ENCODE measurements at regions not wholly inside any gene's neighbourhood (a gene's known extent, or its start where the extent isn't known, plus 50 kb on each side); places are given as distances from the start of the nearest gene placed in this dataset.

DNA sequence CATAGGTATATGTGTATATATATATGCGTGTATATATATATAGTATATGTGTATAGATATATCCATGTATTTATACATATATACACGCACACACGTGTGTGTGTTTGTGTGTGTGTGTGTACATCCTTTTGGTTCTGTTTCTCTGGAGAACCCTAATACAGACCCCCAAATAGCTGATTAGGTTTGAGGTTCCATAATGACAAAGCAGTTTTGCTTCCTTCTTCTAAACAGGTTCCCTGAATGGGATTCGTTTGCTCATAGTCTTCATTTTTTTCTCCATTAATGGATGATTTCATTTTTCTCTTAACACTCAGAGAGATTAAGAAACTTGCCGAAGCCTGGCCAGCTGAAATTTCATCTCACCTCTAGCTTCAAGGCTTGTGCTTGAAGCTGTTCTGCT, 234.0 kb upstream of the BCOR start:
- Mint-ChIP-seq H3K27me3 (no peaks in the 10 kb centered on the region), H3K9me3 (no peaks in the 10 kb centered on the region), H3K4me3 (no peak overlapping the region), H3K4me1 (ENCODE audit: low read depth) (peaks cover 21% of the 10 kb centered on the region), H3K36me3 (ENCODE audit: low read depth) (no peaks in the 10 kb centered on the region), H3K27ac (no peak overlapping the region)
- intact Hi-C loops (cut with micrococcal nuclease): no loop called here

DNA sequence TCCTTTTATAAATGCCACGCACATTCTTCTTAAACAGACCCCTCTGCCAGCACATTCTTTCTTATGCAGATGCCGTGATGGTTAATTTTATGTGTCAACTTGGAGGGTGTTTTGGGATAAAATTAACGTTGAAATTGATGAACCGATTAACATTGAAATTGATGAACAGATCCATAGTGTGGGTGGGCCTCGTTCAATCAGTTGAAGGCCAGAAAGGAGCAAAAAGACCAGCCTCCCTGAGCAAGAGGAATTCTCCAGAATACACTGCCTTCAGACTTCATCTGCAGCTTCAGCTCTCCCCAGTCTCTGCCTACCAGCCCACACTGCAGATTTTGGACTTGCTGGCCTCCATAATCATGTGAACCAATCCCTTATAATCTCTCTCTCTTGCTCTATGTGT, 233.6 kb upstream of the BCOR start:
- Mint-ChIP-seq H3K4me3 (no peak overlapping the region), H3K27me3 (no peaks in the 10 kb centered on the region), H3K9me3 (no peaks in the 10 kb centered on the region), H3K36me3 (ENCODE audit: low read depth) (no peaks in the 10 kb centered on the region), H3K4me1 (ENCODE audit: low read depth) (peaks cover 21% of the 10 kb centered on the region), H3K27ac (no peak overlapping the region)
- intact Hi-C loops (cut with micrococcal nuclease): no loop called here

DNA sequence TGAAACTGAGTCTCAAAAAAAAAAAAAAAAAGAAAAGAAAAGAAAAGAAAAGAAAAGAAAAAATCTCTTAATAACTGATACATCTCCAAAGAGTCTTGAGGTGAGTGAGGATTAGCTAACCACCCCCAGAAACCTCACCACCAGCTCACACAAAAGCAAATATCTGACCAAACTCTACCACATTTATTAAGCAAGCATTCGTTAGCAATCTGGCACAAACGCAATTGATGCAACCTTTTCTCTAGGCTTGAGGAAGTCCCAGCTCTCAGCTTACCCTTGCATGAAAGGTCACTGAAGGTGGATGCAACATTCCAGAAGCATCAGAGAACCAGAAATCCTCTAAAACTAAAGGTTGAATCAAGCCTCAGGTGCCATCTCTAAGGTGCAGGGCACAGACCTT, 231.9 kb upstream of the BCOR start:
- no peak overlapping the region for H3K27ac Mint-ChIP-seq
- H3K36me3 Mint-ChIP-seq (ENCODE audit: low read depth): no peaks in the 10 kb centered on the region
- no peaks in the 10 kb centered on the region for H3K27me3 Mint-ChIP-seq
- intact Hi-C loops (cut with micrococcal nuclease): no loop called here
- no peak overlapping the region for H3K4me3 Mint-ChIP-seq
- peaks cover 20% of the 10 kb centered on the region for H3K4me1 Mint-ChIP-seq (ENCODE audit: low read depth)
- no peaks in the 10 kb centered on the region for H3K9me3 Mint-ChIP-seq

DNA sequence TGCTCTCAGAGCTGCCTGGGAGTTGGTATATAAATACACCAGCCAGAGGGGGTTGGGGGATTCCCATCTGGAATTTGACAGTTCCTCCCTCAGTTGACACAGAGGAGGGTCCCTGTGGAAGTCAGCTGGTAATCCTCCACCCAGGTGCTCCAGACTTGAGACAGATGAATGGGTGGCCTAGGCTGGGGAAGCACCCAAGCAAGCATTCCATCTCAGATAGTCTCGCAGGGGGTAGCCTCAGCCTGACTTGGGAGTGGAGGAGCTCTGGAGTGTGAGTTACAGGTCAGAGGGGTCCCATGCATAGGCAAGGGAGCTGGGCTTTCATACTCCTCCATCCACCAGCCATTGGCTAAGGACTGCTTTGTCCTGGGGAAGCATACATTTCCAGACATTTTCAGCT, 229.3 kb upstream of the BCOR start:
- intact Hi-C loops (cut with micrococcal nuclease): no loop called here
- Mint-ChIP-seq H3K36me3 (ENCODE audit: low read depth) (no peaks in the 10 kb centered on the region), H3K4me1 (ENCODE audit: low read depth) (peaks cover 21% of the 10 kb centered on the region), H3K27ac (no peak overlapping the region), H3K4me3 (no peak overlapping the region), H3K9me3 (no peaks in the 10 kb centered on the region), H3K27me3 (no peaks in the 10 kb centered on the region)

DNA sequence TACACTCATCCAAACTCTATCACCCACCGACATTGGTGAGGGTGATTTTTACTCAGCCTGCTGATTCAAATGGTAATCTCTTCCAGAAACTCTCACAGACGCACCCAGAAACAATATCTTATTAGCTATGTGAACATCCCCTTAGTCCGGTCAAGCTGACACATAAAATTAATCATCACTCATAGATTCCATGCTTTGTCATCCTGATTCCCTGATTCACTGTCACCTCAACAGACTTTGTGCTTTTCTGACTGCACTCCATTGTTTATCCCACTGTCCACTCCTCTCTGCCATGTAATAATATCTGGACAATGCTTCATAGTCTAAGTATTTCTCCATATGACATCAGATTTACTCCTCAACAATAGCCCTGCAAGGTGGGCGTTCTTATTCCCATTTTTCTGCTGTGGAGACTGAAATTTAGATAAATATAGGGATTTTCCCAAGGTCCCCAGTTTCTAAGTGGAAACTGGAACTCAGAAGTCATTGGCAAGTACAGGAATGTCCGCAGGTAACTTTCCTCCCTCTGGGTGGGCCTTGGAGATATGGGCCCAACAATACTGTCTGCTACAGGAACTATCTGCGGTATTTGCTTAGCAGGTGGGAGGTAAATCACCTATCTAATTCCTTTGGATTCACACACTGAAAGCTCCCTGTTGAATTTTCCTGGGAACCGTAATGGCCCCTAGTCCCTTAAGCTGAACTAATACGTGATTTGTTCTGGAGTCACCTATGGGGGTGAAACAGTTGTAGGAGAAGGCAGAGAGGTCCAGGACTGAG, 228.6 kb upstream of the BCOR start:
- intact Hi-C loops (cut with micrococcal nuclease): no loop called here
- no peak overlapping the region for H3K4me3 Mint-ChIP-seq
- no peaks in the 10 kb centered on the region for H3K36me3 Mint-ChIP-seq (ENCODE audit: low read depth)
- peaks cover 14% of the 10 kb centered on the region for H3K4me1 Mint-ChIP-seq (ENCODE audit: low read depth)
- H3K27ac Mint-ChIP-seq: no peak overlapping the region
- no peaks in the 10 kb centered on the region for H3K27me3 Mint-ChIP-seq
- H3K9me3 Mint-ChIP-seq: no peaks in the 10 kb centered on the region

DNA sequence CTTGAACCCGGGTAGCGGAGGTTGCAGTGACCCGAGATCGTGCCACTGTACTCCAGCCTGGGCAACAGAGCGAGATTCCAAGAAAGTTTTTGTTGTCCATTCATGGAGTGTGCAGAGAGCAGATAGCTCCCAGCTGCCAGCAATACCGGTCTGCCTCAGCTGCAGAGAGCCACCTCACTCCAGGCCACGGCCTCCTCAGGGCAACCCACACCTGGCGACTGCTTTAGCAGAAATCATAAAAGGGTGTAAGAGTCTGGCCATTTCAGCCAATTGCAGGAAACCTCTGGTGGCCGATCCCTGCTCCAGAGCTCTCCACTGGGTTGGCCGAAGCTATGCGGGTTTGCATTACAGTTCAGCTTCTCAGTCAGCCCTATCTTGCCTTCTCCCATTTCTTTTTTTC, 227.4 kb upstream of the BCOR start:
- H3K9me3 Mint-ChIP-seq: peaks cover 9% of the 10 kb centered on the region
- peaks cover 1% of the 10 kb centered on the region for H3K27me3 Mint-ChIP-seq
- intact Hi-C loops (cut with micrococcal nuclease): no loop called here
- no peak overlapping the region for H3K4me3 Mint-ChIP-seq
- H3K4me1 Mint-ChIP-seq (ENCODE audit: low read depth): peaks cover 11% of the 10 kb centered on the region
- H3K36me3 Mint-ChIP-seq (ENCODE audit: low read depth): no peaks in the 10 kb centered on the region
- H3K27ac Mint-ChIP-seq: no peak overlapping the region

DNA sequence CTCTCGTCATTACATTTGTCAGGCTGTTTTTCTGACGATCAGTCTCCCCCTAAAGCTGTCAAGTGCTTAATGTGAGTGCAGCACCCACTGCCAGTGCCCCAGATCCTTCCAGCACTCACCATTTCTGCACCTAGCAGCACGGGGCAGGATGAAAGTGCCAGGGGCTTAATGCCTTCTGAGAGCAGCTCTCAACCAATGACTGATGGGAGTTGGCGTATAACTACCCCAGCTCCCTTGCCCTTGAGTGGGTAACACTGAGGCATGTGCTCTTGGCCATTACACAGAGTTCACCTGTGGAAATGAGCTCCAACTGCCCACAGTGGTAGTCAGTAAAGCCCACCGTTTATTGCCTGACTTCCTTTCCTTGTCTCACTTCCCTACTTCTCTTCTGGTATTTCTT, 226.2 kb upstream of the BCOR start:
- Mint-ChIP-seq H3K27ac (no peak overlapping the region), H3K4me3 (no peak overlapping the region), H3K4me1 (ENCODE audit: low read depth) (peaks cover 10% of the 10 kb centered on the region), H3K27me3 (peaks cover 1% of the 10 kb centered on the region), H3K36me3 (ENCODE audit: low read depth) (no peaks in the 10 kb centered on the region), H3K9me3 (peaks cover 9% of the 10 kb centered on the region)
- intact Hi-C loops (cut with micrococcal nuclease): no loop called here

DNA sequence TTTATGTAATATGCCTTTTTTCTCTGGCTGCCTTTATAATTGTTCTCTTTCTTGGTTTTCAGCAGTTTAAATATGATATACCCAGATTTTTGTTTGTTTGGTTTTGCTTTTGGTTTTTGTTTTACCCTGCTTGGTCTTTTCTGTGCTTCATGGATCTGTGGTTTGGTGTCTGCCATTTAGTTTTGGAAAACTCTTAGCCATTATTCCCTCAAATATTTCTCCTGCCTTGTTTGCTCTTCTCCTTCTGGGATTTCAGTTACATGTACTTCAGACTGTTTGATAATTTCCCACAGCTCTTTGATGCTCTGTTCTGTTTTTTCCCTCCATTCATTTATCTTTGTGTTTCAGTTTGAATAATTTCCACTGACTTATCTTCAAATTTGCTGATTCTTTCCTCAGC, 223.1 kb upstream of the BCOR start:
- H3K4me3 Mint-ChIP-seq: no peak overlapping the region
- intact Hi-C loops (cut with micrococcal nuclease): no loop called here
- peaks cover 1% of the 10 kb centered on the region for H3K27me3 Mint-ChIP-seq
- H3K4me1 Mint-ChIP-seq (ENCODE audit: low read depth): peaks cover 17% of the 10 kb centered on the region
- H3K9me3 Mint-ChIP-seq: peaks cover 17% of the 10 kb centered on the region
- H3K36me3 Mint-ChIP-seq (ENCODE audit: low read depth): no peaks in the 10 kb centered on the region
- no peak overlapping the region for H3K27ac Mint-ChIP-seq

DNA sequence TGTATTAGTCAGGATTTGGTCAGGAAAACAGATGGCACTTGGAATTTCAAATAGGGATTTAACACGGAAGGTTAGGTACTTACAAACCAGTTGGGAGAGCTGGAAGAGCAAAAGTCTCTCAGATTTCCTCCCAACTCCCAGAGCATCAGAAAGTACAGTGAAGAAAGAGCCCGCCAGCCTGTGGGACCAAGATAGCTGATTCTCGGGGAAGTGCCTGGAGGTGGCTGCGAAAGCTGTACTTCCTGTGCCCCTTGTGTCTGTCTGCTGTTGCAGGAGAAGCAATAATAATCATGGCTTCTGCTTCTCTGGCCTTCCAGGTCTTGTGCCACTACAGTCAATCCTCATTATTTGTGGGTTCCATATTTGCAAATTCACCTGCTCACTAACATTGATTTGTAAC, 221.0 kb upstream of the BCOR start:
- Mint-ChIP-seq H3K4me3 (no peak overlapping the region), H3K4me1 (ENCODE audit: low read depth) (peaks cover 12% of the 10 kb centered on the region), H3K27me3 (peaks cover 1% of the 10 kb centered on the region), H3K36me3 (ENCODE audit: low read depth) (no peaks in the 10 kb centered on the region), H3K9me3 (peaks cover 18% of the 10 kb centered on the region), H3K27ac (no peak overlapping the region)
- intact Hi-C loops (cut with micrococcal nuclease): no loop called here

DNA sequence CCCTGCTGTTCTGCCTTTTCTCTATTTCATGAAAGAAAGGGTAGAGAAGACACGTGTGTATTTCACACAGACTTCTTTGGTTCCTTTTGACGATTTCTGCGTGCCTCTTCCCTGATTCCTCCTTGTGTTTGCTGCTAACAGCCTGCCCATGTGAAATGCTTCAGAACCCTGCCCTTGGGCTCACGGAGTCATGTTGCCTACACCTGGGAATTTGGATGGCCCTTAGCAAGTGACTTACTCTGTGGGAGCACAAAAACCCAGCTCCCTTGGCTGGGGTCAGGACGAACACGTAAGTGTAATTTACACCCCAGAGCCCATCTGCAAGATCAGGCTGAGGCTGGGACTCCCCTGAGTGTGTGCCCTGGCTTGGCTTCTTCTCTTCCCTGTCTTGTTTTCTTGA, 220.3 kb upstream of the BCOR start:
- Mint-ChIP-seq H3K4me3 (no peak overlapping the region), H3K9me3 (peaks cover 18% of the 10 kb centered on the region), H3K27ac (no peak overlapping the region), H3K4me1 (ENCODE audit: low read depth) (peaks cover 12% of the 10 kb centered on the region), H3K36me3 (ENCODE audit: low read depth) (no peaks in the 10 kb centered on the region), H3K27me3 (peaks cover 1% of the 10 kb centered on the region)
- intact Hi-C loops (cut with micrococcal nuclease): no loop called here

DNA sequence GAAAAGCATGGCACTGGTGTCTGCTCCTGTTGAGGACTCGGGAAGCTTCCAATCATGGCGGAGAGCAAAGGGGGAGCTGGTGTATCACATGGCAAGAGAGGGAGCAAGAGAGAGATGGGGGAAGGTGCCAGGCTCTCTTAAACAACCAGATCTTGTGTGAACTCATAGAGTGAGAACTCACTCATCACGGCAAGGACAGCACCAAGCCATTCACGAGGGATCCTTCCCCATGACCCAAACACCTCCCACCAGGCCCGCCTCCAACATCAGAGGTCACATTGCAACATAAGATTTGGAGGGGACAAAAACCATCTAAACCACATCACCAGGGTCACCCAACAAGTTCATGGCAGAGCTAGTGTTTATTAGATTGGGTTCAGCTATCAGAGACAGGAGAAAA, 218.7 kb upstream of the BCOR start:
- intact Hi-C loops (cut with micrococcal nuclease): no loop called here
- Mint-ChIP-seq H3K4me3 (no peak overlapping the region), H3K9me3 (peaks cover 18% of the 10 kb centered on the region), H3K27ac (no peak overlapping the region), H3K27me3 (peaks cover 1% of the 10 kb centered on the region), H3K4me1 (ENCODE audit: low read depth) (peaks cover 12% of the 10 kb centered on the region), H3K36me3 (ENCODE audit: low read depth) (no peaks in the 10 kb centered on the region)

DNA sequence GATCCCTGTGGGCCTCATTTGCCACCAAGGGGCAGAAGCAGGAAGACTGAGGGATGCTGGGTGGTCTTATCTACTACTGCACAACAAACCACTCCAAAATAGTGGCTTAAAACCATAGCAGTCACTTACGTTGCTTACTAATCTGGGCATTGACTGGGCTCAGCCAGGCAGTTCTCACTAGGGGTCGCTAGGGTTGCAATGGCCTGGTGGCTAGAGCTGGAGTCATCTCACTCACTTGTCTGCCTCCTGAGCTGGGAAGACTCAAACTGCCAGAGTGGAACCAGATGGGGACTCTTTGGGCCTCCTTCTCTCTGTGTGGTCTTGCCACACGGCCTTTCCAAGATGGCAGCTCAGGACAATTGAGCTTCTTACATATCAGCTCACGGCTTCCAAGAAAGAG, 216.3 kb upstream of the BCOR start:
- Mint-ChIP-seq H3K9me3 (peaks cover 9% of the 10 kb centered on the region), H3K36me3 (ENCODE audit: low read depth) (no peaks in the 10 kb centered on the region), H3K4me3 (no peak overlapping the region), H3K27me3 (no peaks in the 10 kb centered on the region), H3K27ac (no peak overlapping the region), H3K4me1 (ENCODE audit: low read depth) (peaks cover 12% of the 10 kb centered on the region)
- intact Hi-C loops (cut with micrococcal nuclease): loop anchor here (1.0 kb wide), 1 partner anchor 154 kb away; no protein-coding TSS in a partner anchor

DNA sequence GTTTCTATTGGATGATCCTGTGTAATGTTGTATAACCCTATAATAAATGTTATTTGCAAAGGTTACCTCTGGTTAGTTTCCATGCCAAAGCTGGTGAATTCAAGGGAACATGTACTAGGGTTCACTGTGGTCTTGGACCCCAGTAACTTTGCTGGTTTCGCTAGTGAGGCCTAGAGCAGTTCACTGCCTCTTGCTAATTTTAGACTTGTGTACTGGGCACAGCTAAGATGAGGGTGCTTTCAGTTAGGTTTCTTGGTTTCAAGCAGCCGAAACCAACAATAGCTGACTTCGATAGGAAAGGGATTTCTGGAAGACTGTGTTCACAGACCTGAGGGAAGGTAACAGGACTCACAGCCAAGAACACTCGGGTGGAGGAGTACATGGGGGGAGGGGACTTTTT, 215.5 kb upstream of the BCOR start:
- Mint-ChIP-seq H3K36me3 (ENCODE audit: low read depth) (no peaks in the 10 kb centered on the region), H3K4me3 (no peak overlapping the region), H3K27me3 (peaks cover 1% of the 10 kb centered on the region), H3K9me3 (peaks cover 9% of the 10 kb centered on the region), H3K4me1 (ENCODE audit: low read depth) (peaks cover 4% of the 10 kb centered on the region), H3K27ac (no peak overlapping the region)
- intact Hi-C loops (cut with micrococcal nuclease): no loop called here

DNA sequence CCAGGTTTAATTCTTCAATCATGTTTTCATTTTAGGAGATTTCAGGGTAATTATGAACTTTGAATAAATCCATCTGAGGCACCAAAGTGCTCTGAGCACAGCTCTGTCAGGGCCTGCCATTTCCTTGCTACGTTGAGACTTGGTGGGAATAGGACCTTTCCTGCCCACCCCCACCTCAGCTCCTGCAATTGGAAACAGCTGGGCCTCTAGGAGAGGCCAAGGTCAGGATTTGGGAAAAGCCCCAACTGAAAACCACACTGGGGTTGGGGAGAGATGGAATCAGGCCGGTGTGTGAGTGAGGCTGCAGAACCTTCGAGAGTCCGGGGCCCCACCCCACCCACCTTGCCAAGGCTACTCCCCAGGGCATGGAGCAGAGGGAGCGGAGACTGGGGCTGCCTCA, 212.7 kb upstream of the BCOR start:
- no peaks in the 10 kb centered on the region for H3K9me3 Mint-ChIP-seq
- peak overlapping the region; percentile 22 for H3K27ac Mint-ChIP-seq
- H3K4me1 Mint-ChIP-seq (ENCODE audit: low read depth): no peaks in the 10 kb centered on the region
- intact Hi-C loops (cut with micrococcal nuclease): no loop called here
- H3K4me3 Mint-ChIP-seq: no peak overlapping the region
- H3K36me3 Mint-ChIP-seq (ENCODE audit: low read depth): no peaks in the 10 kb centered on the region
- peaks cover 3% of the 10 kb centered on the region for H3K27me3 Mint-ChIP-seq

DNA sequence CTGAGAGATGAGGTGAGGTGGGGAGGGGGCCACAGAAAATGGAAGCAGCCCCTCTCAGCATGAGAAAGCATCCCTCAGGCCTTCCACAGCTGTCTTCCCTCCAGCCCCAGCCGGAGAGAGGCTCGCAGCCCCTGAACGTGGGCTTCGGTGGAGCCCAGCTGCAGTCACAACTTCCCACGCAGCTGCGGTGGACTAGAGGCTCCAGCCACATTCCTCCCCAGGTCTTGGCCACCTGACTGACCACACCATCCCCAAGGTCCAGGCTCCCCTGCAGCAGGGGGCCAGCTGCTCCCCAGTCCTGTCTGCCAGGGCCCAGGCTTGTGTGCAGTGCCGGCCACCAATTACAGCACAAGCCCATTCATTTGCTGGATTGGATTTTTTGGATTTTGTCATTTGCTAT, 212.3 kb upstream of the BCOR start:
- no peaks in the 10 kb centered on the region for H3K36me3 Mint-ChIP-seq (ENCODE audit: low read depth)
- H3K4me1 Mint-ChIP-seq (ENCODE audit: low read depth): no peaks in the 10 kb centered on the region
- peaks cover 3% of the 10 kb centered on the region for H3K27me3 Mint-ChIP-seq
- peak overlapping the region; percentile 22 for H3K27ac Mint-ChIP-seq
- intact Hi-C loops (cut with micrococcal nuclease): no loop called here
- H3K9me3 Mint-ChIP-seq: no peaks in the 10 kb centered on the region
- no peak overlapping the region for H3K4me3 Mint-ChIP-seq
